Glutamatergic neuron (in vitro differentiated cells): ENCODE measurements at regions not wholly inside any gene's neighbourhood (a gene's known extent, or its start where the extent isn't known, plus 50 kb on each side); places are given as distances from the start of the nearest gene placed in this dataset.
A peak's percentile ranks its signal among the peaks of the same experiment; 100 is the strongest.

ENCODE experiments used
- DNase-seq: peaks from one replicate; pipeline ENCODE4 v3.0.0; 2022
- H3K27ac Mint-ChIP-seq: one replicate; pipeline ENCODE4 v1.8.0; 2020; ENCODE audit warnings: mild to moderate bottlenecking, mixed read lengths, inconsistent platforms; ENCODE audit not compliant: unreplicated experiment
- H3K27me3 Mint-ChIP-seq: one replicate; pipeline ENCODE4 v1.8.0; 2020; ENCODE audit warnings: mild to moderate bottlenecking, moderate library complexity, mixed read lengths, inconsistent platforms; ENCODE audit not compliant: unreplicated experiment
- H3K36me3 Mint-ChIP-seq: one replicate; pipeline ENCODE4 v1.8.0; 2020; ENCODE audit warnings: mild to moderate bottlenecking, mixed read lengths, inconsistent platforms; ENCODE audit not compliant: unreplicated experiment
- H3K4me1 Mint-ChIP-seq: one replicate; pipeline ENCODE4 v1.8.0; 2020; ENCODE audit warnings: mild to moderate bottlenecking, low read depth, mixed read lengths, inconsistent platforms; ENCODE audit not compliant: unreplicated experiment
- H3K4me3 Mint-ChIP-seq: one replicate; pipeline ENCODE4 v1.8.0; 2020; ENCODE audit warnings: mild to moderate bottlenecking, mixed read lengths, inconsistent platforms; ENCODE audit not compliant: unreplicated experiment
- H3K9me3 Mint-ChIP-seq: one replicate; pipeline ENCODE4 v1.8.0; 2020; ENCODE audit warnings: mild to moderate bottlenecking, moderate library complexity, mixed read lengths, inconsistent platforms; ENCODE audit not compliant: unreplicated experiment
- TF ChIP-seq, protein P1 (sequence below): fragments of 200-600 bp; sonication (generic); IDR thresholded peaks from one replicate; pipeline ENCODE4 v1.5.0; 2021; ENCODE audit not compliant: partially characterized antibody, unreplicated experiment

DNA sequence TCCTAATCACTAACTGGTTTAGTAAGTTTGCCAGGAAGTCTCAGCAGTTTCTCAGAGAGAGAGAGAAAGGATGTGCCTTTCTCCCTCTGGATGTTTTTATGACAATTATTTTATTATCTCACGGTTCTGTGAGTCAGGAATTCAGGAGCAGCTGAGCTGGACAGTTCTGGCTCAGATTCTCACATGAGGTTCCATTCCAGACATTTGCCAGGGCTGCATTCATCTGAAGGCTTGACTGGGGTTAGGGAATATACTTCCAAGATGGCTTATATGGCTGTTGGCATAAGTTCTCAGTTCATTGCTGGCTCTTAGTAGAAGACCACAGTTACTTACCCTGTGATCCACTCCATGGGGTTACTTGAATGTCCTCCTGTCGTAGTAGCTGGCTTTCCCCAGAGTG, 101.2 kb upstream of the ATF7IP start:
- Mint-ChIP-seq H3K4me1 (peaks cover 15% of the 10 kb centered on the region), H3K36me3 (peaks cover 14% of the 10 kb centered on the region), H3K27me3 (peaks cover 14% of the 10 kb centered on the region), H3K27ac (peak overlapping the region; percentile 42), H3K9me3 (peaks cover 17% of the 10 kb centered on the region), H3K4me3 (no peak overlapping the region)
- no peak for DNase-seq
- TF ChIP-seq, protein P1, sequence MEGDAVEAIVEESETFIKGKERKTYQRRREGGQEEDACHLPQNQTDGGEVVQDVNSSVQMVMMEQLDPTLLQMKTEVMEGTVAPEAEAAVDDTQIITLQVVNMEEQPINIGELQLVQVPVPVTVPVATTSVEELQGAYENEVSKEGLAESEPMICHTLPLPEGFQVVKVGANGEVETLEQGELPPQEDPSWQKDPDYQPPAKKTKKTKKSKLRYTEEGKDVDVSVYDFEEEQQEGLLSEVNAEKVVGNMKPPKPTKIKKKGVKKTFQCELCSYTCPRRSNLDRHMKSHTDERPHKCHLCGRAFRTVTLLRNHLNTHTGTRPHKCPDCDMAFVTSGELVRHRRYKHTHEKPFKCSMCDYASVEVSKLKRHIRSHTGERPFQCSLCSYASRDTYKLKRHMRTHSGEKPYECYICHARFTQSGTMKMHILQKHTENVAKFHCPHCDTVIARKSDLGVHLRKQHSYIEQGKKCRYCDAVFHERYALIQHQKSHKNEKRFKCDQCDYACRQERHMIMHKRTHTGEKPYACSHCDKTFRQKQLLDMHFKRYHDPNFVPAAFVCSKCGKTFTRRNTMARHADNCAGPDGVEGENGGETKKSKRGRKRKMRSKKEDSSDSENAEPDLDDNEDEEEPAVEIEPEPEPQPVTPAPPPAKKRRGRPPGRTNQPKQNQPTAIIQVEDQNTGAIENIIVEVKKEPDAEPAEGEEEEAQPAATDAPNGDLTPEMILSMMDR = no peak

GRCh38 chr12:14264778-14265177, 100.7 kb upstream of the ATF7IP start:
- peak overlapping the region; percentile 58 for H3K4me3 Mint-ChIP-seq
- TF ChIP-seq, protein P1 = no peak
- H3K36me3 Mint-ChIP-seq = peaks cover 14% of the 10 kb centered on the region
- peaks cover 15% of the 10 kb centered on the region for H3K4me1 Mint-ChIP-seq
- peaks cover 11% of the 10 kb centered on the region for H3K27me3 Mint-ChIP-seq
- peaks cover 17% of the 10 kb centered on the region for H3K9me3 Mint-ChIP-seq
- no peak for DNase-seq
- peak overlapping the region; percentile 42 for H3K27ac Mint-ChIP-seq

DNA sequence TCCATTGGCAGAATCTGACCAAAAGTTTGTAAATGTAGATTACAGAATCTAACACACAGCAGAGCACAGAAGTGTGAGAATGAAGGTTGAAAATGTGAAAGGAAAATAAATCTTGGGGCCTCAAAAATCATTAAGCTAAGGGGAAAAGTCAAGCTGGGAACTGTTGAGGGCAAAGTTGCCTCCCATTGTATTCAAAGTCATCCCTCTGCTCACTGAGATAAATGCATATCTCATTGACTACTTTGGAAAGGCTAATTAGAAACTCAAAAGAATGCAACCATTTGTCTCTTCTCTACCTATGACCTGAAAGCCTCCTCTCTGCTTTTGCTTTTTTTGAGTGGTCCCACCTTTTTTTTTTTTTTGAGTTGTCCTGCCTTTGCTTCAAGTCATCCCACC, 97.4 kb upstream of the ATF7IP start:
- peaks cover 3% of the 10 kb centered on the region for H3K4me1 Mint-ChIP-seq
- H3K4me3 Mint-ChIP-seq = peak overlapping the region; percentile 23
- no peak overlapping the region for H3K27ac Mint-ChIP-seq
- H3K27me3 Mint-ChIP-seq = peaks cover 6% of the 10 kb centered on the region
- H3K36me3 Mint-ChIP-seq = peaks cover 16% of the 10 kb centered on the region
- TF ChIP-seq, protein P1 = no peak
- no peak for DNase-seq
- H3K9me3 Mint-ChIP-seq = peaks cover 8% of the 10 kb centered on the region

GRCh38 chr12:14270392-14270791, 95.1 kb upstream of the ATF7IP start:
- Mint-ChIP-seq H3K4me3 (peak overlapping the region; percentile 2), H3K4me1 (no peaks in the 10 kb centered on the region), H3K27me3 (no peaks in the 10 kb centered on the region), H3K9me3 (peaks cover 3% of the 10 kb centered on the region), H3K36me3 (peaks cover 10% of the 10 kb centered on the region), H3K27ac (no peak overlapping the region)
- TF ChIP-seq, protein P1 = no peak
- DNase-seq = no peak

- peaks cover 10% of the 10 kb centered on the region for H3K36me3 Mint-ChIP-seq
- H3K4me3 Mint-ChIP-seq = no peak overlapping the region
- peaks cover 3% of the 10 kb centered on the region for H3K9me3 Mint-ChIP-seq
- H3K27ac Mint-ChIP-seq = no peak overlapping the region
- TF ChIP-seq, protein P1 = no peak
- no peaks in the 10 kb centered on the region for H3K27me3 Mint-ChIP-seq
- no peaks in the 10 kb centered on the region for H3K4me1 Mint-ChIP-seq
- no peak for DNase-seq
Measured at GRCh38 chr12:14272956-14273912, 92.2 kb upstream of the ATF7IP start.
